Pancreas (tissue), 10 donors: ENCODE measurements at regions not wholly inside any gene's neighbourhood (a gene's known extent, or its start where the extent isn't known, plus 50 kb on each side); places are given as distances from the start of the nearest gene placed in this dataset.
A peak's percentile ranks its signal among the peaks of the same experiment; 100 is the strongest.
"Not testable (repeated sequence)": the region's sequence is repeated elsewhere in the genome, so short reads cannot be mapped to it uniquely, and the experiment has no call there.

Experiments
- ATAC-seq, 4 donors: fragments of 200-7000 bp; cut with Tn5 transposase; one replicate each; pipeline versions ENCODE4 v1.8.0 to v1.9.1; 2020; ENCODE audit warnings: mild to moderate bottlenecking in 4 of 4, moderate library complexity in 4 of 4
- DNase-seq, 6 donors: peaks; one replicate each; pipeline ENCODE4 v3.0.0-alpha.2; 2020
- FAIRE-seq: peaks from 2 replicates; lab custom pipeline; 2012; peaks lifted over from hg19 to GRCh38; lab: Jason Lieb, UNC
- H3K27ac ChIP-seq, 4 donors: fragments of 200-600 bp; sonication (generic); 1 replicate in 3 of 4; 2 replicates in 1 of 4; pipeline versions ENCODE4 v1.5.0 to v1.8.0; 2020
- H3K27me3 ChIP-seq, 4 donors: fragments of 200-600 bp; one replicate each; pipeline ENCODE4 v1.8.0; 2021
- H3K36me3 ChIP-seq, 3 donors: fragments of 200-600 bp; sonication (generic) in 1 of 3; one replicate each; pipeline versions ENCODE4 v1.5.0 to v1.8.0; 2020 to 2021
- H3K4me1 ChIP-seq, 3 donors: fragments of 200-600 bp; one replicate each; pipeline ENCODE4 v1.8.0; 2021
- H3K4me3 ChIP-seq, 4 donors: fragments of 200-600 bp; sonication (generic) in 2 of 4; one replicate each; pipeline versions ENCODE4 v1.5.0 to v1.8.0; 2020 to 2021
- H3K9me3 ChIP-seq, 4 donors: fragments of 200-600 bp; one replicate each; pipeline ENCODE4 v1.8.0; 2021
- WGBS, 2 donors: extraction: QIAGEN DNeasy Blood & Tissue Kit; methylation state at CpG; one replicate each; pipeline ENCODE4 v1.1.7; 2013; 5-methylcytosine and 5-hydroxymethylcytosine counted together
- intact Hi-C, 3 donors: fragments of 100-400 bp; cut with DNase I; formaldehyde crosslinking; loops; one replicate each; pipeline versions ENCODE4 v1.11.1 to v1.14.2; 2022
- TF ChIP-seq, protein P1 (sequence below), 4 donors: fragments of 200-600 bp; sonication (generic) in 3 of 4; IDR thresholded peaks; one replicate each; pipeline versions ENCODE4 v1.5.0 to v1.8.0; 2021; ENCODE audit warnings: antibody characterized with exemption in 4 of 4
- donor health status: healthy with polysubstance abuse.
- donor health status: DM: no; HTN: no; CAD: no; lungs with moderate emphysema.
- donor health status: DM: no; HTN: no; CAD: no.
- donor health status: control.
- donor health status: control.
- donor health status: Bipolar disorder and iron deficiency.
- donor health status: DM: yes; HTN: yes; CAD: no.
- donor health status: DM: no; HTN: no; CAD: no.
- donor health status: DM: no; HTN: no; CAD: no.
- donor health status: DM: yes; HTN: yes; CAD: no.

DNA sequence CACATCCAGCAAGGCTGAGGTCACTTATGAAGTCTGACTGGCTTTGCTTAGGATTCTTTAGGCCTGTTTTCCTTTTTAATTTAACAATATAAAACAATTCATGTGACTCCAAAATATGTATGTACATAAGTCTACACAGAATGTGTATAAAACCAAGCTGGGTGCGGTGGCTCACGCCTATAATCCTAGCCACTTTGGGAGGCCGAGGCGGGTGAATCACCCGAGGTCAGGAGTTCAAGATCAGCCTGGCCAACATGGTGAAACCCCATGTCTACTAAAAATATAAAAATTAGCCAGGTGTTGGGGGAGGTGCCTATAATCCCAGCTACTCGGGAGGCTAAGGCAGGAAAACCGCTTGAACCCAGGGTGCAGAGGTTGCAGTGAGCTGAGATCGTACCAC, 83.1 kb downstream of the SHANK2 start:
- 86 to 87% methylated on average over 8 of the region's 8 CpGs for WGBS, 2 donors
- Histone ChIP-seq H3K4me1 (no peaks in the 10 kb centered on the region), H3K27ac (no peak overlapping the region), H3K27me3 (no peaks in the 10 kb centered on the region), H3K4me3 (no peak overlapping the region), H3K36me3 (no peaks in the 10 kb centered on the region), H3K9me3 (no peaks in the 10 kb centered on the region)
- FAIRE-seq: no peak
- ATAC-seq: no peak
- intact Hi-C loops: no loop called here
- no peak for DNase-seq
- TF ChIP-seq, protein P1, sequence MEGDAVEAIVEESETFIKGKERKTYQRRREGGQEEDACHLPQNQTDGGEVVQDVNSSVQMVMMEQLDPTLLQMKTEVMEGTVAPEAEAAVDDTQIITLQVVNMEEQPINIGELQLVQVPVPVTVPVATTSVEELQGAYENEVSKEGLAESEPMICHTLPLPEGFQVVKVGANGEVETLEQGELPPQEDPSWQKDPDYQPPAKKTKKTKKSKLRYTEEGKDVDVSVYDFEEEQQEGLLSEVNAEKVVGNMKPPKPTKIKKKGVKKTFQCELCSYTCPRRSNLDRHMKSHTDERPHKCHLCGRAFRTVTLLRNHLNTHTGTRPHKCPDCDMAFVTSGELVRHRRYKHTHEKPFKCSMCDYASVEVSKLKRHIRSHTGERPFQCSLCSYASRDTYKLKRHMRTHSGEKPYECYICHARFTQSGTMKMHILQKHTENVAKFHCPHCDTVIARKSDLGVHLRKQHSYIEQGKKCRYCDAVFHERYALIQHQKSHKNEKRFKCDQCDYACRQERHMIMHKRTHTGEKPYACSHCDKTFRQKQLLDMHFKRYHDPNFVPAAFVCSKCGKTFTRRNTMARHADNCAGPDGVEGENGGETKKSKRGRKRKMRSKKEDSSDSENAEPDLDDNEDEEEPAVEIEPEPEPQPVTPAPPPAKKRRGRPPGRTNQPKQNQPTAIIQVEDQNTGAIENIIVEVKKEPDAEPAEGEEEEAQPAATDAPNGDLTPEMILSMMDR (IDR thresholded peaks at IDR 0.05): no peak

DNA sequence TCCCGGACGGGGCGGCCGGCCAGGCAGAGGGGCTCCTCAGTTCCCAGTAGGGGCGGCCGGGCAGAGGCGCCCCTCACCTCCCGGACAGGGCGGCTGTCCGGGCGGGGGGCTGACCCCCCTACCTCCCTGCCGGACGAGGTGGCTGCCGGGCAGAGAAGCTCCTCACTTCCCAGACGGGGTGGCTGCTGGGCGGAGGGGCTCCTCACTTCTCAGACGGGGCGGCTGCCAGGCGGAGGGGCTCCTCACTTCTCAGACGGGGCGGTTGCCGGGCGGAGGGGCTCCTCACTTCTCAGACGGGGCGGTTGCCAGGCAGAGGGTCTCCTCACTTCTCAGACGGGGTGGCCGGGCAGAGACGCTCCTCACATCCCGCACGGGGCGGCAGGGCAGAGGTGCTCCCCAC, 84.6 kb downstream of the SHANK2 start:
- H3K4me1 ChIP-seq, FAIRE-seq, H3K9me3 ChIP-seq, H3K27me3 ChIP-seq, H3K4me3 ChIP-seq, H3K36me3 ChIP-seq, DNase-seq, H3K27ac ChIP-seq, ATAC-seq, intact Hi-C loops: not testable (repeated sequence)
- WGBS, 2 donors: 96 to 97% methylated on average over 16 to 26 of the region's 31 CpGs

DNA sequence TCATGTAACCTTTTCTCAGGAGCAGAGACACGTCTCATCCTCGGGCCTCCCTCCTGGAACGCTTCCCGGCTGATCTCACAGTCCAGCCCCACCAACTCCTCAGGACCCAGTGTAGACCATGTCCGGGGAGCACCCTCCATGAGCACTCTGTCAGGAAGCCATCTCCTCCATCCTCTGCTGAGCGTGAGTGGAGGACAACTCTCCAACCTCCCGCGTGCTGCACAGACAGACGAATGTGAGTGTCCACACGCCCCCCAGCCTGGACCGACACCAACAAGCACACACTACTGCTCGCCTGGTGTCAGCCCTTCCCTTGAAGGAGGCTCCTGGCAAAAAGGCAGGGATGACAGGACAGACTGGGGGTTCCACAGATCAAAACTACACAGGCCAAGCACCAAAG, 86.6 kb downstream of the SHANK2 start:
- intact Hi-C loops: no loop called here
- no peak for FAIRE-seq
- no peak for ATAC-seq
- H3K9me3 ChIP-seq: no peaks in the 10 kb centered on the region
- peak in 1 of 6 donors; percentile 4 for DNase-seq
- TF ChIP-seq, protein P1 (IDR thresholded peaks at IDR 0.05): no peak
- H3K4me1 ChIP-seq: no peaks in the 10 kb centered on the region
- no peak overlapping the region for H3K27ac ChIP-seq
- H3K27me3 ChIP-seq: no peaks in the 10 kb centered on the region
- WGBS, 2 donors: 90 to 95% methylated on average over 12 of the region's 12 CpGs
- H3K36me3 ChIP-seq: no peaks in the 10 kb centered on the region
- no peak overlapping the region for H3K4me3 ChIP-seq

DNA sequence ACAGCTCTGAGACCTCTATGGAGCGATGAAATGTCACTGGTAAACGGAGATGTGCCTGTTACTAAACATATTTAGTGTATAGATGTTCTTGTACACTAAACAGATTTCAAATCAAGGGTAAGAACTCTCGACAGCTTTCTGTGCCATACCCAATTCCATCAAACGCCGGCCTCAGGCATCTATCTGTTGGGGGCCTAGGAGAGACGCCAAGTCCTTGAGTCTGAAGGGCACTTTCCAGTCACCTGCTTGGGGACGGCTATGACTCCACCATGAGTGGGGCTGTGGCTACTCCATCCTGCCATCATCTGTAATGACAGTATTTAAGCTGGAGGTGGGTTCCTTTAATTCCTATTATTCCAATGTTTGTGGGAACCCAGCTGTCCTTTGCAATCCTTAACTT, 87.8 kb downstream of the SHANK2 start:
- Histone ChIP-seq H3K36me3 (no peaks in the 10 kb centered on the region), H3K9me3 (no peaks in the 10 kb centered on the region), H3K4me3 (no peak overlapping the region), H3K4me1 (no peaks in the 10 kb centered on the region), H3K27me3 (no peaks in the 10 kb centered on the region), H3K27ac (no peak overlapping the region)
- DNase-seq: no peak
- TF ChIP-seq, protein P1 (IDR thresholded peaks at IDR 0.05): no peak
- FAIRE-seq: no peak
- WGBS, 2 donors: 79 to 88% methylated on average over 7 of the region's 7 CpGs
- no peak for ATAC-seq
- intact Hi-C loops: no loop called here

DNA sequence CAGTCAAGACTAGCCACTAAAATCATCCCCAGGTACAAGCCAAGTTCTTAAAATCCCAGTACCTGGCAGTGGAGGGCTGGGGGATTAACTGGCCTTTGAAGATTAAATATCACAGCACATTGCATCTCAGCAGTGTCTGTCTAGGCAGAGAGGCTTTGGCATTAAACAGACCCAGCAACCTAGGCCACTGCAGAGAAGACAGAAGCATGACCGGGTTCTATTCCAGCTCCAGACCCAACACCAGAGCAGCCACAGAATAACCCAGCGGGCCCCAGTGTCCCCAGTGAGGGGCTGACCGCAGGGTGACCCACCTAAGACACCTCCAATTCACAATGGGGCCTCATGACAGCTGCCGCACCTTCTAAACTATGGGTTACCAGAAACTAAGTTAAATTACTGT, 88.2 kb downstream of the SHANK2 start:
- DNase-seq (no peak), FAIRE-seq (no peak), ATAC-seq (no peak)
- TF ChIP-seq, protein P1 (IDR thresholded peaks at IDR 0.05): no peak
- H3K27me3 ChIP-seq: no peaks in the 10 kb centered on the region
- H3K9me3 ChIP-seq: no peaks in the 10 kb centered on the region
- H3K4me3 ChIP-seq: no peak overlapping the region
- WGBS, 2 donors: 93 to 94% methylated on average over 4 of the region's 4 CpGs
- no peaks in the 10 kb centered on the region for H3K36me3 ChIP-seq
- intact Hi-C loops: no loop called here
- no peak overlapping the region for H3K27ac ChIP-seq
- no peaks in the 10 kb centered on the region for H3K4me1 ChIP-seq

DNA sequence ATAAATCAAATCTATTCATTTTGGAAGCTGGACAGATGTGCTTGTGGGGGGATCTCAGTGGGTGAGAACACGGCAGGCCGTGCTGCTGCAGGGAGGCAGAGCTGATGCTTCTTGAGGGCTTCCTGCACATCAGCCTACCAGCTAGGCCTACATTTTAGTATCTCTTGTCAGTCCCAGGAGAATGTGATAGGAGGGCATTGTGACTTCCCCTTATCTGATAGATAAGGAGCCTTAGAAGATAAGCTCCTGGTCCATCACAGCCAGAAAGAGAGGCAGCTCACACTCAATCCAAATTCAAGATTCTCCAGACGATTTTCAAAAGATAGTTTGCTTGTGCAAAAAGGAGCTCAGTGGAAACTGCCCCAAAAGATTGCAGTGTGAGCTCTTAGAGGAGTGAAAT, 89.0 kb downstream of the SHANK2 start:
- FAIRE-seq: no peak
- H3K4me3 ChIP-seq: no peak overlapping the region

More for the DNA sequence above, 89.0 kb downstream of the SHANK2 start:
- intact Hi-C loops: no loop called here
- no peak overlapping the region for H3K27ac ChIP-seq
- DNase-seq (no peak), ATAC-seq (no peak)
- TF ChIP-seq, protein P1 (IDR thresholded peaks at IDR 0.05): no peak
- H3K4me1 ChIP-seq: no peaks in the 10 kb centered on the region
- WGBS, 2 donors: 66 to 68% methylated on average over 3 of the region's 3 CpGs
- no peaks in the 10 kb centered on the region for H3K36me3 ChIP-seq
- H3K9me3 ChIP-seq: no peaks in the 10 kb centered on the region
- H3K27me3 ChIP-seq: no peaks in the 10 kb centered on the region
